ENCODE measurements at regions not wholly inside any gene's neighbourhood (a gene's known extent, or its start where the extent isn't known, plus 50 kb on each side); places are given as distances from the start of the nearest gene placed in this dataset.

DNA sequence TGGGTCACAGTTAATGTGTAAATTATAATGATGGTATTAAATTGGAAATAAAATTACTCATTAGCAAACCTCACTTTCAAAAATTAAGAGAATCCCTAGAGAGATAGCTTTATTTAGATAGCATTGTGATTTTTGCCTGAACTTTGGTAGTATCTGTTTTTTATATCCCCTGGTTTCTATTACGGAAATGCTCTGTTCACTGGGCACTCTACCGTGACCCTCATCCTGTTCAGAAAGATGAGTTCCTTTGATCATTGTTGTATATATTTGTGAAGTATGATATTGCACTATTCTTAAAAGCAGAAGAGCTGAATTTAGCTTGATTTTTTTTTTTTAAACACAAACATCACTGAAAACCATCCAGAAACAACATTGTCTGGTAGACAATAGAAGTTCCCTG, 1143.8 kb upstream of the MAP3K7 start:
- WGBS, 2 donors, result 71 to 77% methylated on average over 2 of the region's 2 CpGs
- intact Hi-C loops (cut with DNase I; ENCODE audit: low total_unique reads), result no loop called here
- no peak for DNase-seq (ENCODE audit: low spot score in 2 of 2)
- TF ChIP-seq, protein P1, sequence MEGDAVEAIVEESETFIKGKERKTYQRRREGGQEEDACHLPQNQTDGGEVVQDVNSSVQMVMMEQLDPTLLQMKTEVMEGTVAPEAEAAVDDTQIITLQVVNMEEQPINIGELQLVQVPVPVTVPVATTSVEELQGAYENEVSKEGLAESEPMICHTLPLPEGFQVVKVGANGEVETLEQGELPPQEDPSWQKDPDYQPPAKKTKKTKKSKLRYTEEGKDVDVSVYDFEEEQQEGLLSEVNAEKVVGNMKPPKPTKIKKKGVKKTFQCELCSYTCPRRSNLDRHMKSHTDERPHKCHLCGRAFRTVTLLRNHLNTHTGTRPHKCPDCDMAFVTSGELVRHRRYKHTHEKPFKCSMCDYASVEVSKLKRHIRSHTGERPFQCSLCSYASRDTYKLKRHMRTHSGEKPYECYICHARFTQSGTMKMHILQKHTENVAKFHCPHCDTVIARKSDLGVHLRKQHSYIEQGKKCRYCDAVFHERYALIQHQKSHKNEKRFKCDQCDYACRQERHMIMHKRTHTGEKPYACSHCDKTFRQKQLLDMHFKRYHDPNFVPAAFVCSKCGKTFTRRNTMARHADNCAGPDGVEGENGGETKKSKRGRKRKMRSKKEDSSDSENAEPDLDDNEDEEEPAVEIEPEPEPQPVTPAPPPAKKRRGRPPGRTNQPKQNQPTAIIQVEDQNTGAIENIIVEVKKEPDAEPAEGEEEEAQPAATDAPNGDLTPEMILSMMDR (IDR thresholded peaks at IDR 0.05), result no peak
- no peak for TF ChIP-seq POLR2A (IDR thresholded peaks at IDR 0.05)
- H3K4me3 ChIP-seq (ENCODE audit: low read depth, poor library complexity, severe bottlenecking), result no peak overlapping the region

DNA sequence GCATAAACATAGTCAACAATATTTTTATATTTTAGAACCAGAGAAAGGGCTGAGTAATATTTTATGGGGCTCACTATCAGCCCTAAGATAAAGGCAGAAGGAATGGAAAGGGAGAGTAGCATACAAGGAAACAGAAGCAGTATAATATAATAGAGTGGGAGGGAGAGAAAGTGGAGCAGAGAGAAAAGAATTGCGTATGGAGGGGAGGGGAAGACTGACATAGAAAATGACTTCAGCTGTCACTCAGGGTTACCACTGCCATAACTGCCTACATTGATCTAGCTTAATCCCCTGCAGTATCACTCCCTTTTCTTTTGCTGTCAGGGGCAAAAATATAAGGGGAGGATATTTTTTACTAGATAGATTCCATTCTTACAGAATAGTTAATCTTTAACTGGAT, 1133.5 kb upstream of the MAP3K7 start:
- H3K4me3 ChIP-seq (ENCODE audit: low read depth, poor library complexity, severe bottlenecking), result no peak overlapping the region
- 73 to 86% methylated on average over 1 of the region's 1 CpG for WGBS, 2 donors
- TF ChIP-seq, protein P1 (IDR thresholded peaks at IDR 0.05), result no peak
- no peak for TF ChIP-seq POLR2A (IDR thresholded peaks at IDR 0.05)
- DNase-seq (ENCODE audit: low spot score in 2 of 2), result no peak
- intact Hi-C loops (cut with DNase I; ENCODE audit: low total_unique reads), result no loop called here

DNA sequence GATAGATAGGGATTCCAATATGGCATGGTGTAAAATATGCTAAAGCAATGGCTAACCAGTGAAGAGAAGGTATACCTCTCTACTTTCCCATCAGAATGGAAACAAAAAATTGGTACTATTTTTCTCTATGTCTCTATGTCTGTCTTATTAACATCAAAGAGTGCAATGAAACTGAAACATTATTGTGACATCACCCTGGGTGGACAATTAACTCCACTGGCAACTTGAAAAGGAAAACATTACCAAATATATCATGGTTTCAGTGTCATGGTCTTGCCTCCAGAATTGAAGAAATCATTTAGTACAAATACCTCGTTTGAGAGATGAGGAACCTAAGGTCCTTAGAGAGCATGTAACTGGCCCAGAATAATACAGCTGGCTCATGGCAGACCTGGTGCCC, 1132.5 kb upstream of the MAP3K7 start:
- intact Hi-C loops (cut with DNase I; ENCODE audit: low total_unique reads), result no loop called here
- no peak for TF ChIP-seq POLR2A (IDR thresholded peaks at IDR 0.05)
- TF ChIP-seq, protein P1 (IDR thresholded peaks at IDR 0.05), result no peak
- no peak for DNase-seq (ENCODE audit: low spot score in 2 of 2)
- no peak overlapping the region for H3K4me3 ChIP-seq (ENCODE audit: low read depth, poor library complexity, severe bottlenecking)
- 34 to 72% methylated on average over 1 of the region's 1 CpG for WGBS, 2 donors

GRCh38 chr6:91718198-91718597, 1131.3 kb upstream of the MAP3K7 start:
- no peak overlapping the region for H3K4me3 ChIP-seq (ENCODE audit: low read depth, poor library complexity, severe bottlenecking)
- 71 to 74% methylated on average over 2 of the region's 2 CpGs for WGBS, 2 donors
- TF ChIP-seq POLR2A (IDR thresholded peaks at IDR 0.05), result no peak
- TF ChIP-seq, protein P1 (IDR thresholded peaks at IDR 0.05), result no peak
- DNase-seq (ENCODE audit: low spot score in 2 of 2), result no peak
- intact Hi-C loops (cut with DNase I; ENCODE audit: low total_unique reads), result no loop called here

DNA sequence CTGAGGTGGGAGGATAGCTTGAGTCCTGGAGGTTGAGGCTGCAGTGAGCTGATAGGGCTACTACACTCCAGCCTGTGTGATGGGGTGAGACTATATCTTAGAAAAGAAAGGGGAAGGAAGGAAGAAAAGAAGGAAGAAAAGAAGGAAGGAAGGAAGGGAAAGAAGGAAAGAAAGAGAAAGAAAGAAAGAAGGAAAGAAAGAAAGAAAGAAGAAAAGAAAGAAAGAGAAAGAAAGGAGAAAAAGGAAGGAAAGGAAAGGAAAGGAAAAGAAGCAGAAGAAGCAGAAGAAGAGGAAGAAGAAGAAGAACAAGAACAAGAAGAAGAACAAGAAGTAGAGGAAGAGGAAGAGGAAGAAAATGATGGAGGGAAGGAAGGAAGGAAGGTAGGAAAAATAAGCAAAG, 1130.2 kb upstream of the MAP3K7 start:
- intact Hi-C loops (cut with DNase I; ENCODE audit: low total_unique reads), result no loop called here
- no peak overlapping the region for H3K4me3 ChIP-seq (ENCODE audit: low read depth, poor library complexity, severe bottlenecking)
- DNase-seq (ENCODE audit: low spot score in 2 of 2), result no peak
- TF ChIP-seq POLR2A (IDR thresholded peaks at IDR 0.05), result no peak
- TF ChIP-seq, protein P1 (IDR thresholded peaks at IDR 0.05), result no peak

- TF ChIP-seq, protein P1 (IDR thresholded peaks at IDR 0.05), result no peak
- no peak for TF ChIP-seq POLR2A (IDR thresholded peaks at IDR 0.05)
- 86 to 91% methylated on average over 3 of the region's 3 CpGs for WGBS, 2 donors
- DNase-seq (ENCODE audit: low spot score in 2 of 2), result no peak
- H3K4me3 ChIP-seq (ENCODE audit: low read depth, poor library complexity, severe bottlenecking), result no peak overlapping the region
- intact Hi-C loops (cut with DNase I; ENCODE audit: low total_unique reads), result no loop called here
These were observed 1129.5 kb upstream of the MAP3K7 start for GRCh38 chr6:91716361-91716760.
